ENCODE measurements at regions not wholly inside any gene's neighbourhood (a gene's known extent, or its start where the extent isn't known, plus 50 kb on each side); places are given as distances from the start of the nearest gene placed in this dataset.
A peak's percentile ranks its signal among the peaks of the same experiment; 100 is the strongest.

- DNase-seq = no peak
These were observed 508.8 kb downstream of the ANKRD50 start for GRCh38 chr4:124203613-124204238.

GRCh38 chr4:124206779-124207605 is 505.5 kb downstream of the ANKRD50 start:
- no peak for DNase-seq

- DNase-seq = no peak
These were observed 503.3 kb downstream of the ANKRD50 start for GRCh38 chr4:124209211-124209610.

- no peak for DNase-seq
These were observed 502.9 kb downstream of the ANKRD50 start for GRCh38 chr4:124209626-124210025.

GRCh38 chr4:124210746-124211145 is 501.8 kb downstream of the ANKRD50 start:
- no peak for DNase-seq

GRCh38 chr4:124212815-124213630 is 499.5 kb downstream of the ANKRD50 start:
- no peak for DNase-seq

GRCh38 chr4:124219389-124219788 is 493.1 kb downstream of the ANKRD50 start:
- DNase-seq = no peak

- DNase-seq = no peak
These were observed 488.3 kb downstream of the ANKRD50 start for GRCh38 chr4:124224256-124224655.

- DNase-seq = no peak
These were observed 484.6 kb downstream of the ANKRD50 start for GRCh38 chr4:124227981-124228380.

- DNase-seq = no peak
These were observed 482.3 kb downstream of the ANKRD50 start for GRCh38 chr4:124230268-124230667.

- no peak for DNase-seq
These were observed 477.8 kb downstream of the ANKRD50 start for GRCh38 chr4:124234771-124235170.

- no peak for DNase-seq
These were observed 468.7 kb downstream of the ANKRD50 start for GRCh38 chr4:124243671-124244366.

GRCh38 chr4:124253080-124253479 is 459.5 kb downstream of the ANKRD50 start:
- no peak for DNase-seq

- DNase-seq = peak; percentile 5
These were observed 450.0 kb downstream of the ANKRD50 start for GRCh38 chr4:124262211-124263179.

GRCh38 chr4:124265701-124266100 is 446.8 kb downstream of the ANKRD50 start:
- no peak for DNase-seq

- no peak for DNase-seq
These were observed 445.8 kb downstream of the ANKRD50 start for GRCh38 chr4:124266721-124267120.

GRCh38 chr4:124276461-124276860 is 436.1 kb downstream of the ANKRD50 start:
- DNase-seq = no peak

- DNase-seq = no peak
These were observed 434.8 kb downstream of the ANKRD50 start for GRCh38 chr4:124277691-124278090.

GRCh38 chr4:124278477-124278876 is 434.1 kb downstream of the ANKRD50 start:
- DNase-seq = no peak

- DNase-seq = peak; percentile 75
These were observed 432.8 kb downstream of the ANKRD50 start for GRCh38 chr4:124279741-124280140.

GRCh38 chr4:124282301-124282898 is 430.1 kb downstream of the ANKRD50 start:
- no peak for DNase-seq
